ENCODE measurements at regions not wholly inside any gene's neighbourhood (a gene's known extent, or its start where the extent isn't known, plus 50 kb on each side); places are given as distances from the start of the nearest gene placed in this dataset.

DNA sequence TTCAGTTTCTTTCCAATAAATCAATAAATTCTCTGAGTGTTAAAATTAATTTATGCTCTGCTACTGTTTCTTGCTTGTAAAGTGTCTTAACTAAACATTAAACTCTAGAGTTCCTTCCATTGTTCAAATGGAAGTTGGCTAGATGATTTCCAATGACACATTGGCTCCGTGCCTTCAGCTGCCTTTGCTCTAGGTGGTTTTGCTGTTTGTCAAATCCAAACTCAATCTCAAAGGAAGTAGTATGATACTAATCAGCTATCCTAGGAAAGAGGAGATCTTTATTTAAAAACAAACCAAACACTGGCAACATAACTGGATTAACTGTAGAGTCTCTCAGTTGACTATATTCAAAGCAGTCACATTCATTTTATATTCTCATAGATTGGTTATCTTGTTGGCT lies 356.4 kb downstream of the FOXG1 start:
- DNase-seq (ENCODE audit: low spot score): no peak

DNA sequence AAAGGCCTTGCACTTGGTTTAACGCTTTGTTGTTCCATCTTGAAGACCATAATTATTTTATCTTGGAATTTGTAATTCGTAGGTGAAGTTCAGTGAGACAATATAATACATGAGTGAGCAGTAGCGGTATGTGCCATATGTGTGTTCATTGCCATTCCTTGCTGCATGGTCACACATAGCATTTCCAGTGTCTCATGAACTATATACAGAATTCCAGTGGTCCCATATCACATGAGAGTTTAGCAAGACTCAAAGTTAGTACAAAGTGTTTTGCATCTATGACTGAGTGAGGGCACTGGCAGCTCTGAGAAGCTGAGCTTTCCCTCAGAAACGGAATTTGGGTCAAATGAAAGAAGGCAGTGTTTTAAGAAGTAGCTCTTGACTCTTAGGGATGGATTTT lies 359.8 kb downstream of the FOXG1 start:
- DNase-seq (ENCODE audit: low spot score): no peak

DNA sequence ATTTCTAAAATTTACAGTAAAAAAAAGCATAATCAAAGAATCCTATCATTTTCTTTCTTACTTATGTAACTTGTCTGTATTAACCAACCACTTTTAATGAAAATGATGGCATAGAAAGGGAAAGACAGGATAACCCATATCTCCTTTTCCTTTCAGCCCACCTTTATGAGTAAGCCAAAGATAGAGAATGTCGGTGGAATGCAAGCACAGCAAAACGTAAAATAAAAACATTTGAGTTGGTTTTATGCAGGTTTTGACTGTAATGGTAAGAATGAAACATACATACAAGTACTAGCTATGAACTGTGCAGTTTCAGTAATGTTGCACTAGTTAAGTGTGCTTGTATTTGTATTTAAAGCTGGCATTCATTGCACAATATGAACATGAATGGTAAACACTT lies 360.3 kb downstream of the FOXG1 start:
- no peak for DNase-seq (ENCODE audit: low spot score)

GRCh38 chr14:29140016-29140415 lies 373.4 kb downstream of the FOXG1 start:
- DNase-seq (ENCODE audit: low spot score): no peak

DNA sequence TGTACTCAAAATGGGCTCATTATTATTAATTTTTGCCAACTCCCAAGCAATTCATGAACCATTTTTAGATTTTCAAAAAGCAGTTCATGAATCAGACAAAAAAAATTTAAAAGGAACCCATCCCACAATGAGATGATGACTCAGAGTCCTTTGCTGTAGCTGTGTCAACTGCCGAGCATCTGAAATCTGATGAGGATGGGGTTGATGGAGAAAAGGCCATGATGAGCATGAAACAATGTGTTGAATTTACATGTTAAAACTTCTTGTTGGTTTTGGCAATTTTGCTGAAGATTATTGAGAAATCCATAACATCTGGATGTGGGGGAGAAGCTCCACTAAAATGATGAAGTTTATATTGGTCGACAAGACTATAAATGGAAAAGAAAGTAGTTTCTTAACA lies 378.0 kb downstream of the FOXG1 start:
- DNase-seq (ENCODE audit: low spot score): no peak

GRCh38 chr14:29148221-29148620 lies 381.6 kb downstream of the FOXG1 start:
- DNase-seq (ENCODE audit: low spot score): no peak

- DNase-seq (ENCODE audit: low spot score): no peak
These were observed 383.2 kb downstream of the FOXG1 start for GRCh38 chr14:29149798-29150197.

GRCh38 chr14:29150659-29151058 lies 384.1 kb downstream of the FOXG1 start:
- no peak for DNase-seq (ENCODE audit: low spot score)

DNA sequence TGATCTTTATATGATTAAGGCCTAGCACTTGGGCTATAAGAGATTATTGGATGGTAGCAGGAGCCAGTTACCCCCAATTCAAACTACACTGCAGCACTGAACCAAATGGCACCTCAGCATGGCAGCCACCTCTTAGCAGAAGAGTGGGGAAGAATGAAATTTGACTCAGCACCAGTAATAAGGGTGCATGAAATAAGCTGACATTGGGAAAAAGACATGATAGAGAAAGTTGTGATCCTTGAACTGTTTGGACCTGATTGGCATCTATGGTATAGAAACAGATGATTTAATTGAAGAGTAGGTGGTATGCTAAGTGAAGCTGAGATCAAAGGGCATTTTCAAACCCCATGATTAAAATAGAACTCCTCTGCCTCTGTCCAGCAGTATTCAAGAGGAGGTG lies 389.5 kb downstream of the FOXG1 start:
- DNase-seq (ENCODE audit: low spot score): no peak

DNA sequence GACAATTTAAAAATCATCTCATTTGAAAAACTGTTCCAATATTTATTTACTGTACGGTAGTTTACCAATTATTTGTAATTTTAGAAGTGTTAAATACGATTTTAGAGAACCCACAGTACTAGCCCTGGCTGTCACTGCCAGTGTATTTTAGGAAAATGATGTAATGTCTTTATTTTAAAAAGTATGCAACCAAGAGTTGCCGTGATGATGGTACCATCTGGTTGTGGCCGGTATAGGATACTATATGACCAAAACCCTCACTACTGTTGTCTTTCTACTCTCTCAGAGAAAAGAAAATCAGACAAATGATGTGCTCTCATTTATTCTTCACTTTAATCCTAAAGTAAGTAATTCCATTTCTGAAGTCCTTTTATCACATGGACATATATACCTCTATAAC lies 395.0 kb downstream of the FOXG1 start:
- no peak for DNase-seq (ENCODE audit: low spot score)

DNA sequence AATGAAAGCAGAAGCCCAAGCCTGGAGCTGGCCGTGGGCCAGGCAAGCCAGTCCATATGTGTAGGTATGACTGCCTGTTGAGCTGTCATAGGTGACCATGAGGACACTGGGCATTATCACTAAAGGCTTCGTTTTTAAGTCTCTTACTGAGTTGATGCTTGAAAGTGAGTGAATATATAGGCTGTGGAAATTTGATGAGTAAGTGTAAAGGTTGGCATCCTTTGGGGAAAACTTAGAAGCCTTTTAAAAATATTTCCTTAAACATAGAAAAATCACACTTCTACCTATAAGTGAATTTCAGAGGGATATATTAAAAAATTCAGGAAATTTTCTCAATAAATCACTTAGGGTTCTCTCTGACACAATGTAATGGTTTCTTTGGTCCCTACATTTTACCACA lies 396.5 kb downstream of the FOXG1 start:
- no peak for DNase-seq (ENCODE audit: low spot score)

DNA sequence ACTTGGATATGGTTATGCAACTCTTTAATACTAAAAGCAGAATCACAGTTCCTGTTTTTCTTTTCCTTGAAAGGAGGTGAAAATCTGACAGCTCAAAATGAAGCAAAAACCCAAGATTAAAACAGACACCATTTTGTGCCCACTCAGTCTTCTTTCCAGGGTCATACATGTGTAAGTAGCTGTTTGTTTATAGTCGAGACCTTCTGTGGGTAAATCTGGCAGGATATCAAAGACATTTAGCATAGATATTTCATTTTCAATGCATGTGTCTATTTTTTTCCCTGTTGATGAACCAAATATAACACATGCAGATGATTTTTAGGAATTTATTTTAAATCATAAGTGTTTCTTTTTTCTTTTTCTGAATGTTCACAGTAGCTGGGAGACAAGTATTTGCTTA lies 398.8 kb downstream of the FOXG1 start:
- no peak for DNase-seq (ENCODE audit: low spot score)

- no peak for DNase-seq (ENCODE audit: low spot score)
These were observed 399.9 kb downstream of the FOXG1 start for GRCh38 chr14:29166507-29166906.

DNA sequence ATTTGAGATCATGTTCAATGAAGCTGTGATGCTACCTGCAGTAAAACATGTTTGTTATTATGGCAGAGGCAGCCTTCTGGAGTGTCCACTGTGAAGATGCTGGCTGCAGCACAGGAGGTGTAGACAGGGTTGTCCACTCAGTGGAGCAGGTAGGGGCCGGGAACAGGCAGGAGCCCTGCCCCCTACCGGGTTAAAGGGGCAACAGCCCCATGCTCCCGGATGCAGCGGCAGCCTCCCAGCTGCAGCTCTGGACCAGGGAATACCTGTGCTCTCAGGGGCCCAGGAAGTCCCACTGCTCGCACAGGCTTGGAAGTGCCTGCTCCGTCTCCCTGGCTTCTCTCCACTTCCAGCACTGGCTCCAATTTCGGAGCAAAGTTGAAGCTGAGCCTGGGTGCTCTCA lies 401.6 kb downstream of the FOXG1 start:
- peak; percentile 2 for DNase-seq (ENCODE audit: low spot score)

DNA sequence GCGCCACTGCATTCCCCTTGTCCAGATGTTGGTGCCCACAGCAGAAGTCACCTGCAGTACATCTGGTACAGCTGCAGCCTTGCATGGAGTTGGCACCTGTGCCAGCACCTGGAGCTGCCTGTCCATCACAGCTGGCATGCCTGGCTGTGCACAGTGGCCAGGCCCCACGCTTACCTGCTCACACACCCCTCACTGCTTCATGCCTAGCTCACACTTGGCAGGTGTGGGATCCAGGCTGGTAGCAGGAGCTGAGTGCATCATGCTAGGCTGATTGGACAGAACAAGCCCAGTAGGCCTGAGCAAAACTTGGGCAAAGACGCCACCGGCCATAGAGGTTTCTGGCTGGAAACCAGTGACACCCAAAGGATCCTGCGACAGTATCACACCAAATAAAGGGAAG lies 402.8 kb downstream of the FOXG1 start:
- no peak for DNase-seq (ENCODE audit: low spot score)

DNA sequence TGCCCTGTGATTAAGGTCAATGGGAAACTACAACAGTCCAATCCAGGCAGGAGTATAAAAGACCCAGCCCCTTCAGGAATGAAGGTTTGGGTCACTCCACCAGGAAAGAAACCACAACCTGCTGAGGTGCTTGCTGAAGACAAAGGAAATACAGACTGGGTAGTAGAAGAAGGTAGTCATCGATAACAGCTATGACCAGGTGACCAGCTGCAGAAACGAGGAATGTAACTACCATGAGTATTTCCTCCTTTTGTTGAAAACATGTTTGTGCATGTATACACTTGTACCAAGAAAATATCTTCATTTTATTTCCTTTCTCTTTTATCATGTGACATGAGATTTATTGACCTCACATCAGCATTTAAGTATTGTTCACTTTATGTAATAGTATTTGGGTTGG lies 409.1 kb downstream of the FOXG1 start:
- DNase-seq (ENCODE audit: low spot score): no peak

GRCh38 chr14:29176876-29177275 lies 410.3 kb downstream of the FOXG1 start:
- DNase-seq (ENCODE audit: low spot score): no peak

DNA sequence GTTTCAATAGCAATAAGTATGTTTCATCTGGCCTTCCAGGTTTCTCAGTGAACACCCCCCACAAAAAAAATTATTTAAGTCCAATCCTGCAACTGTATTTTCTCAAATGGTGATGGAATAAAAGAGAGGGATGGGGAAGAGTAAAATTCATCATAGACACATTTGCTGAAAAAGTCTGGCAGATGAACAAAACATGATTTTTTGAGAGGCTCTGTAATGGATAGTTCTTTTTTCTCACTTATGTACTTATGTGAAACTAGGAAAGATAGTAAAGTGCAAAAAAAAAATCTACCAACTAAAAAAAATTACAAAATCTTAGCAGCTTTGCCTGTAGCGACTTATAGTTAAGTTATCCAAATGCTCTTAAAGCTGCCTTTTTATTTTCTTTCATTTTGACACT lies 412.4 kb downstream of the FOXG1 start:
- no peak for DNase-seq (ENCODE audit: low spot score)

- no peak for DNase-seq (ENCODE audit: low spot score)
These were observed 424.5 kb downstream of the FOXG1 start for GRCh38 chr14:29191092-29191491.

GRCh38 chr14:29197557-29197956 lies 431.0 kb downstream of the FOXG1 start:
- DNase-seq (ENCODE audit: low spot score): no peak

DNA sequence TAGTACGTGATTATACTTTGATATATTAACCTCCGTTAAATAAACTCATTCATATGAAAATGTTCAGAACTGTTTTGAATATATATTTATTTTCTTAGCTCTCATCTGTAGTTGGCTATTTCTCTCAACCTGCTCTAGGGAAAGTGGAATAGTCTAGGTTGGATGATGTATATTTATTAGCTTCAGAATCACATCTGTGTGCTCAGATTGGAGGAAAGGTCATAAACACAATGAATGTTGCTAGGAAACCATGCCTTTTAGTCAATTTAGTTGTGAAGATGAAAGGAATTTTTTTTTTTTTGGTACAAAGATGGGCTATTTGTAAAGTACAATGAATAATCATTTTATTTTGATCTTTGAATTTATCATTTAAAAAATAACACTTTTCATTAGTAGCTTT lies 439.1 kb downstream of the FOXG1 start:
- DNase-seq (ENCODE audit: low spot score): no peak

- DNase-seq (ENCODE audit: low spot score): no peak
These were observed 449.3 kb downstream of the FOXG1 start for GRCh38 chr14:29215853-29216252.

GRCh38 chr14:29216268-29217232 lies 450.0 kb downstream of the FOXG1 start:
- DNase-seq (ENCODE audit: low spot score): no peak

GRCh38 chr14:29217813-29218450 lies 451.3 kb downstream of the FOXG1 start:
- no peak for DNase-seq (ENCODE audit: low spot score)

Measured in HuH-7 (cell line).